GM12878 (cell line): ENCODE measurements at regions not wholly inside any gene's neighbourhood (a gene's known extent, or its start where the extent isn't known, plus 50 kb on each side); places are given as distances from the start of the nearest gene placed in this dataset.

Source experiments
- ATAC-seq: fragments of 200-7000 bp; cut with Tn5 transposase; 3 replicates; pipeline ENCODE4 v1.9.1; 2020; ENCODE audit warnings: mild to moderate bottlenecking, moderate library complexity
- BruUV-seq: library from RNA; stranded (reverse); fragments of 400-500 nt; replicated peaks from 2 replicates; lab custom pipeline; 2021; lab: Mats Ljungman, UMichigan
- CTCF ChIA-PET: fragments of 300-600 bp; sonication (Branson Sonifier 250); formaldehyde crosslinking; extraction: SDS; loops from one replicate; lab custom pipeline; 2021; ENCODE audit warnings: inconsistent platforms; lab: Yijun Ruan, JAX
- POLR2A ChIA-PET: fragments of 350-600 bp; formaldehyde crosslinking; extraction: SDS; loops from one replicate; lab custom pipeline; 2021; ENCODE audit warnings: inconsistent platforms; lab: Charles Lee
- RAD21 ChIA-PET: fragments of 300-600 bp; sonication (Branson Sonifier 250); formaldehyde crosslinking; loops from one replicate; lab custom pipeline; 2023; ENCODE audit warnings: antibody characterized with exemption; ENCODE audit not compliant: unreplicated experiment; lab: Charles Lee
- SMC1A ChIA-PET: fragments of 300-600 bp; sonication (Branson Sonifier 250); formaldehyde crosslinking; loops from one replicate; lab custom pipeline; 2023; ENCODE audit not compliant: unreplicated experiment, uncharacterized antibody; lab: Charles Lee
- DNase-seq: peaks from one replicate; pipeline ENCODE4 v3.0.0-alpha.2; 2011; ENCODE audit warnings: low read depth, low spot score
- FAIRE-seq: peaks from 3 replicates; lab custom pipeline; 2011; peaks lifted over from hg19 to GRCh38; lab: Jason Lieb, UNC
- H2AFZ ChIP-seq: 2 replicates; pipeline ENCODE4 v1.6.0; 2011; ENCODE audit warnings: low read depth, low read length, control low read depth; ENCODE audit not compliant: control insufficient read depth
- H3K27ac ChIP-seq: 2 replicates; pipeline ENCODE4 v1.5.1; 2011; ENCODE audit warnings: control low read depth; ENCODE audit not compliant: control insufficient read depth, insufficient read depth
- H3K27me3 ChIP-seq, 2 experiments: replicated peaks in 1 of 2; 2 replicates each; pipeline versions ENCODE4 v1.6.0 to v1.6.1; 2011; ENCODE audit warnings: low read length in 1 of 2; ENCODE audit not compliant: control insufficient read depth in 2 of 2, insufficient read depth in 2 of 2
- H3K36me3 ChIP-seq, 2 experiments: 2 replicates each; pipeline ENCODE4 v1.5.1; 2011; ENCODE audit warnings: low read length in 1 of 2; ENCODE audit not compliant: control insufficient read depth in 2 of 2, insufficient read depth in 2 of 2
- H3K4me1 ChIP-seq: 2 replicates; pipeline ENCODE4 v1.6.1; 2011; ENCODE audit warnings: mild to moderate bottlenecking, low read length, moderate library complexity, mixed read lengths; ENCODE audit not compliant: control insufficient read depth, insufficient read depth
- H3K4me2 ChIP-seq: 2 replicates; pipeline ENCODE4 v1.6.0; 2011; ENCODE audit warnings: control low read depth; ENCODE audit not compliant: control insufficient read depth, insufficient read depth
- H3K4me3 ChIP-seq: fragments of 200-600 bp; sonication (generic); 2 replicates; pipeline ENCODE4 v1.5.1; 2016
- H3K79me2 ChIP-seq: 2 replicates; pipeline ENCODE4 v1.6.0; 2011; ENCODE audit warnings: low read length; ENCODE audit not compliant: control insufficient read depth, insufficient read depth
- H3K9ac ChIP-seq: 2 replicates; pipeline ENCODE4 v1.8.0; 2011; ENCODE audit warnings: low read length, control low read depth, mixed read lengths; ENCODE audit not compliant: control insufficient read depth, insufficient read depth
- H3K9me3 ChIP-seq: replicated peaks from 3 replicates; pipeline ENCODE4 v1.5.1; 2011; ENCODE audit warnings: mild to moderate bottlenecking, low read length; ENCODE audit not compliant: control insufficient read depth, insufficient read depth
- H4K20me1 ChIP-seq: 2 replicates; pipeline ENCODE4 v1.6.0; 2011; ENCODE audit not compliant: control insufficient read depth, insufficient read depth
- CEBPB ChIP-seq, 2 experiments: fragments of 150-350 bp in 1 of 2; IDR thresholded peaks; 2 replicates each; pipeline ENCODE4 v1.6.1; 2012 to 2014; ENCODE audit warnings: low read depth in 2 of 2, low read length in 2 of 2, borderline replicate concordance in 1 of 2, inconsistent platforms in 1 of 2
- CREB1 ChIP-seq: IDR thresholded peaks from 2 replicates; pipeline ENCODE4 v1.6.1; 2012; ENCODE audit warnings: low read depth, mild to moderate bottlenecking, inconsistent platforms
- DPF2 ChIP-seq: fragments of 450-650 bp; IDR thresholded peaks from 2 replicates; pipeline ENCODE4 v1.6.1; 2017; ENCODE audit warnings: mild to moderate bottlenecking
- FOXK2 ChIP-seq: fragments of 450-650 bp; IDR thresholded peaks from 2 replicates; pipeline ENCODE4 v1.6.1; 2017; ENCODE audit warnings: mild to moderate bottlenecking, moderate library complexity
- HDAC2 ChIP-seq: fragments of 200-600 bp; sonication (generic); IDR thresholded peaks from 2 replicates; pipeline ENCODE4 v1.6.1; 2017
- HDGF ChIP-seq: fragments of 450-650 bp; IDR thresholded peaks from 2 replicates; pipeline ENCODE4 v1.6.1; 2016; ENCODE audit warnings: antibody characterized with exemption
- IKZF2 ChIP-seq, 2 experiments: fragments of 450-650 bp; IDR thresholded peaks; 2 replicates each; pipeline ENCODE4 v1.6.1; 2017; ENCODE audit warnings: mild to moderate bottlenecking in 2 of 2, moderate library complexity in 2 of 2
- KDM1A ChIP-seq: fragments of 200-600 bp; sonication (generic); IDR thresholded peaks from 2 replicates; pipeline ENCODE4 v1.6.1; 2016; ENCODE audit warnings: borderline replicate concordance
- MAX ChIP-seq: IDR thresholded peaks from 2 replicates; pipeline ENCODE4 v1.6.1; 2012; ENCODE audit warnings: low read depth, low read length, improper control_type of control experiment
- MEF2A ChIP-seq: IDR thresholded peaks from 2 replicates; pipeline ENCODE4 v1.6.1; 2011; ENCODE audit warnings: low read depth, mild to moderate bottlenecking, low read length, moderate library complexity; ENCODE audit not compliant: insufficient read depth
- MTA3 ChIP-seq: IDR thresholded peaks from 2 replicates; pipeline ENCODE4 v1.6.1; 2012; ENCODE audit warnings: low read length, inconsistent platforms, borderline replicate concordance
- NFYA ChIP-seq: IDR thresholded peaks from 2 replicates; pipeline ENCODE4 v1.6.1; 2011; ENCODE audit warnings: low read depth, mild to moderate bottlenecking, low read length, improper control_type of control experiment, borderline replicate concordance
- NR2F1 ChIP-seq: fragments of 450-650 bp; conservative IDR thresholded peaks from 2 replicates; pipeline ENCODE4 v1.6.1; 2017; ENCODE audit warnings: mild to moderate bottlenecking
- POLR2AphosphoS2 ChIP-seq: IDR thresholded peaks from 2 replicates; pipeline ENCODE4 v1.6.1; 2011; ENCODE audit warnings: low read depth, mild to moderate bottlenecking, low read length, improper control_type of control experiment, moderate library complexity
- SKIL ChIP-seq: fragments of 450-650 bp; IDR thresholded peaks from 2 replicates; pipeline ENCODE4 v1.6.1; 2017; ENCODE audit warnings: mild to moderate bottlenecking, low read depth, inconsistent platforms; ENCODE audit not compliant: poor library complexity, severe bottlenecking
- WRNIP1 ChIP-seq: IDR thresholded peaks from 2 replicates; pipeline ENCODE4 v1.6.1; 2011; ENCODE audit warnings: low read depth, low read length, improper control_type of control experiment, borderline replicate concordance
- ZNF207 ChIP-seq: fragments of 450-650 bp; IDR thresholded peaks from 2 replicates; pipeline ENCODE4 v1.6.1; 2014; ENCODE audit warnings: antibody characterized with exemption, mild to moderate bottlenecking, borderline replicate concordance
- ZNF592 ChIP-seq: fragments of 450-650 bp; IDR thresholded peaks from 2 replicates; pipeline ENCODE4 v1.6.1; 2017; ENCODE audit warnings: mild to moderate bottlenecking, moderate library complexity
- WGBS: methylation state at CpG from one replicate; pipeline ENCODE4 v1.1.6; 2016; ENCODE audit warnings: low lambda C conversion rate; ENCODE audit not compliant: insufficient replicate concordance, insufficient coverage; ENCODE audit errors: missing lambda C conversion rate; 5-methylcytosine and 5-hydroxymethylcytosine counted together
- in situ Hi-C: fragments of 300-500 bp; cut with MboI; formaldehyde crosslinking; loops from 9 replicates; pipeline ENCODE4 v1.14.3; 2018; ENCODE audit warnings: mixed read lengths
- intact Hi-C: fragments of 100-400 bp; cut with micrococcal nuclease; formaldehyde crosslinking; loops from one replicate; pipeline ENCODE4 v1.14.2; 2022; ENCODE audit not compliant: unreplicated experiment

GRCh38 chr2:126966601-126967000 is 67.9 kb downstream of the TEX51 start:
- ATAC-seq: no peak
- TF ChIP-seq FOXK2: no peak
- TF ChIP-seq ZNF592: no peak
- no peak for TF ChIP-seq MAX
- TF ChIP-seq HDGF: no peak
- TF ChIP-seq ZNF207: no peak
- no peak for TF ChIP-seq POLR2AphosphoS2
- TF ChIP-seq CEBPB (IDR thresholded peaks at IDR 0.05; ENCODE audit: borderline replicate concordance in 1 of 2, low read depth in 2 of 2, low read length in 2 of 2): no peak
- TF ChIP-seq MEF2A: no peak
- TF ChIP-seq IKZF2 (IDR thresholded peaks at IDR 0.05): no peak
- TF ChIP-seq NR2F1: no peak
- no peak for TF ChIP-seq SKIL
- no peak for TF ChIP-seq CREB1
- TF ChIP-seq WRNIP1: no peak
- no peak for TF ChIP-seq HDAC2
- no peak for TF ChIP-seq MTA3
- no peak for TF ChIP-seq KDM1A
- TF ChIP-seq DPF2: no peak
- no peak for TF ChIP-seq NFYA
- ChIA-PET CTCF (interaction anchor here (0.9 kb wide), 1 partner anchor 10 kb away, joined by 3 read pairs; no protein-coding TSS in a partner anchor), RAD21 (no interaction called here), POLR2A (interaction anchor here (0.7 kb wide), 1 partner anchor 1381 kb away, joined by 3 read pairs; no protein-coding TSS in a partner anchor), SMC1A (interaction anchor here (1.4 kb wide), 1 partner anchor 10 kb away, joined by 3 read pairs; no protein-coding TSS in a partner anchor)
- Histone ChIP-seq H3K36me3 (no peaks in the 10 kb centered on the region), H3K9ac (no peak overlapping the region), H2AFZ (no peak overlapping the region), H3K9me3 (no peaks in the 10 kb centered on the region), H4K20me1 (no peaks in the 10 kb centered on the region), H3K27me3 (peaks cover 0 to 3% of the 10 kb centered on the region in 2 experiments; a peak in 1 of 4 replicates), H3K79me2 (no peaks in the 10 kb centered on the region), H3K27ac (no peak overlapping the region), H3K4me1 (no peaks in the 10 kb centered on the region), H3K4me2 (no peak overlapping the region), H3K4me3 (no peak overlapping the region)
- in situ Hi-C loops (no loop called here), intact Hi-C loops (no loop called here)
- no peak for DNase-seq
- 42% methylated on average over 1 of the region's 1 CpG for WGBS
- FAIRE-seq: no peak
- BruUV-seq: no TSS peak
